ENCODE measurements at regions not wholly inside any gene's neighbourhood (a gene's known extent, or its start where the extent isn't known, plus 50 kb on each side); places are given as distances from the start of the nearest gene placed in this dataset.

DNA sequence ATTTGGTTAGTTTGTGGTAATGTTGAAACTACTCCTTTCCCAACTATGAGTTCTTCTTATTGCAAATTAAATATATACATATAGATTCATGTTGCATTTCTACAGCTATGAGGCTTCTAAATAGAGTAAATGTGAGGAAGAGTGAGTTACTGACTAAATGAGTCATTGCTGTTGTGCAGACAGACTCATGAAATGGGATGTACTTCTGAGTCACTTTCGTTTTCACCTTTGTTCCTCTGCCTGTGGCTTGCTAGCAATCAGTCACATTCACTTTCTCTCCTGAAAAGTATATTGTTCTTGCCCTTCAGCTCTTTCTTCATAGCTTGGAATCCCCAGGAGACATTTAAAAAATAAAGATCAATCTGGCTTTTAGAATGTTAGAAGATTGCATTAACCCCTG lies 295.5 kb upstream of the SMC2 start:
- no peaks in the 10 kb centered on the region for H3K79me2 ChIP-seq (ENCODE audit: insufficient read depth, low read length)
- H3K36me3 ChIP-seq (ENCODE audit: control insufficient read depth in 1 of 2, insufficient read depth in 2 of 2, low read length in 2 of 2): no peaks in the 10 kb centered on the region
- H2AFZ ChIP-seq (ENCODE audit: low read depth, low read length, poor library complexity, severe bottlenecking): no peak overlapping the region
- no peaks in the 10 kb centered on the region for H3K4me1 ChIP-seq (ENCODE audit: control insufficient read depth in 1 of 2, insufficient read depth in 2 of 2, low read length in 2 of 2)
- TF ChIP-seq CEBPB (IDR thresholded peaks at IDR 0.05; ENCODE audit: low read depth) (no peak), RAD21 (IDR thresholded peaks at IDR 0.05; ENCODE audit: low read depth) (no peak), JUND (IDR thresholded peaks at IDR 0.05) (no peak)
- TF ChIP-seq, protein P1, sequence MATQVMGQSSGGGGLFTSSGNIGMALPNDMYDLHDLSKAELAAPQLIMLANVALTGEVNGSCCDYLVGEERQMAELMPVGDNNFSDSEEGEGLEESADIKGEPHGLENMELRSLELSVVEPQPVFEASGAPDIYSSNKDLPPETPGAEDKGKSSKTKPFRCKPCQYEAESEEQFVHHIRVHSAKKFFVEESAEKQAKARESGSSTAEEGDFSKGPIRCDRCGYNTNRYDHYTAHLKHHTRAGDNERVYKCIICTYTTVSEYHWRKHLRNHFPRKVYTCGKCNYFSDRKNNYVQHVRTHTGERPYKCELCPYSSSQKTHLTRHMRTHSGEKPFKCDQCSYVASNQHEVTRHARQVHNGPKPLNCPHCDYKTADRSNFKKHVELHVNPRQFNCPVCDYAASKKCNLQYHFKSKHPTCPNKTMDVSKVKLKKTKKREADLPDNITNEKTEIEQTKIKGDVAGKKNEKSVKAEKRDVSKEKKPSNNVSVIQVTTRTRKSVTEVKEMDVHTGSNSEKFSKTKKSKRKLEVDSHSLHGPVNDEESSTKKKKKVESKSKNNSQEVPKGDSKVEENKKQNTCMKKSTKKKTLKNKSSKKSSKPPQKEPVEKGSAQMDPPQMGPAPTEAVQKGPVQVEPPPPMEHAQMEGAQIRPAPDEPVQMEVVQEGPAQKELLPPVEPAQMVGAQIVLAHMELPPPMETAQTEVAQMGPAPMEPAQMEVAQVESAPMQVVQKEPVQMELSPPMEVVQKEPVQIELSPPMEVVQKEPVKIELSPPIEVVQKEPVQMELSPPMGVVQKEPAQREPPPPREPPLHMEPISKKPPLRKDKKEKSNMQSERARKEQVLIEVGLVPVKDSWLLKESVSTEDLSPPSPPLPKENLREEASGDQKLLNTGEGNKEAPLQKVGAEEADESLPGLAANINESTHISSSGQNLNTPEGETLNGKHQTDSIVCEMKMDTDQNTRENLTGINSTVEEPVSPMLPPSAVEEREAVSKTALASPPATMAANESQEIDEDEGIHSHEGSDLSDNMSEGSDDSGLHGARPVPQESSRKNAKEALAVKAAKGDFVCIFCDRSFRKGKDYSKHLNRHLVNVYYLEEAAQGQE (IDR thresholded peaks at IDR 0.05; ENCODE audit: low read depth): no peak
- H3K9ac ChIP-seq (ENCODE audit: low read length): no peak overlapping the region
- no peak overlapping the region for H3K4me2 ChIP-seq (ENCODE audit: low read length)
- no peak overlapping the region for H3K4me3 ChIP-seq (replicated peaks in 1 of 2; ENCODE audit: low read depth in 1 of 2, low read length in 2 of 2)
- no TSS peak for BruUV-seq (replicated peaks)
- peaks cover 0 to 8% of the 10 kb centered on the region in 2 experiments; a peak in 2 of 4 replicates for H3K9me3 ChIP-seq (ENCODE audit: control insufficient read depth in 1 of 2, insufficient read depth in 1 of 2, low read depth in 1 of 2, low read length in 2 of 2)
- no peaks in the 10 kb centered on the region for H4K20me1 ChIP-seq (ENCODE audit: insufficient read depth)
- ChIA-PET POLR2A (no interaction called here), RAD21 (ENCODE audit: low non-redundant PET in 1 of 2, low total read pairs in 2 of 2, uncharacterized antibody in 2 of 2, unreplicated experiment in 2 of 2) (no interaction called here), CTCF (no interaction called here)
- H3K27me3 ChIP-seq (ENCODE audit: insufficient read depth, low read length): no peaks in the 10 kb centered on the region
- no peak for ATAC-seq
- H3K9me2 ChIP-seq (ENCODE audit: insufficient read depth): no peaks in the 10 kb centered on the region
- intact Hi-C loops (cut with micrococcal nuclease): no loop called here
- H3K27ac ChIP-seq (ENCODE audit: low read depth, low read length): no peak overlapping the region
- no peak for DNase-seq (ENCODE audit: low read depth, low spot score)

DNA sequence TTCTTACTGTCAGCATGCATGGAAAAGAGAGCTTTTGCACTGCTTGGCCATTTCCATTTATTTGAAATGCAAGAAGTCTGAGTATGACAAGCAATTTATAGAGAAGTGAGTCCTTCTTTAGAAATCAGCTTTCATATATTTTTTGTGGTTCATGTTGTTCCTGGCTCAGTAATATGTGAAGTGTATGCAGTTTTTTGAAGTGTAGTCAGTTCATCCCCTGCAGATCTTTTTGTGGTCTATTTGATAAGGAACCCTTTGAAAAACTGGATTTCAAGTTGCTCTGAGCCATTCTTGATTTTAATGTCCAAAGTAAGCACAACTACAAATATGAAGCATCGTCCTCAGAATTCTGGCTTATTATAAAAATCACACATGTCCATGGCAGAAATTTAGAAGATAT lies 294.1 kb upstream of the SMC2 start:
- no peaks in the 10 kb centered on the region for H3K79me2 ChIP-seq (ENCODE audit: insufficient read depth, low read length)
- DNase-seq (ENCODE audit: low read depth, low spot score): no peak
- no peak overlapping the region for H3K27ac ChIP-seq (ENCODE audit: low read depth, low read length)
- no peaks in the 10 kb centered on the region for H3K9me2 ChIP-seq (ENCODE audit: insufficient read depth)
- TF ChIP-seq CEBPB (IDR thresholded peaks at IDR 0.05; ENCODE audit: low read depth): no peak
- TF ChIP-seq EGR1 (IDR thresholded peaks at IDR 0.05; ENCODE audit: low read depth): no peak
- H3K4me1 ChIP-seq (ENCODE audit: control insufficient read depth in 1 of 2, insufficient read depth in 2 of 2, low read length in 2 of 2): no peaks in the 10 kb centered on the region
- CTCF ChIA-PET: no interaction called here
- H2AFZ ChIP-seq (ENCODE audit: low read depth, low read length, poor library complexity, severe bottlenecking): no peak overlapping the region
- no peak for ATAC-seq
- H3K9me3 ChIP-seq (ENCODE audit: control insufficient read depth in 1 of 2, insufficient read depth in 1 of 2, low read depth in 1 of 2, low read length in 2 of 2): peaks cover 0 to 8% of the 10 kb centered on the region in 2 experiments; a peak in 2 of 4 replicates
- POLR2A ChIA-PET: no interaction called here
- intact Hi-C loops (cut with micrococcal nuclease): no loop called here
- RAD21 ChIA-PET (ENCODE audit: low non-redundant PET in 1 of 2, low total read pairs in 2 of 2, uncharacterized antibody in 2 of 2, unreplicated experiment in 2 of 2): no interaction called here
- no peak overlapping the region for H3K4me2 ChIP-seq (ENCODE audit: low read length)
- no TSS peak for BruUV-seq (replicated peaks)
- no peaks in the 10 kb centered on the region for H4K20me1 ChIP-seq (ENCODE audit: insufficient read depth)
- H3K36me3 ChIP-seq (ENCODE audit: control insufficient read depth in 1 of 2, insufficient read depth in 2 of 2, low read length in 2 of 2): no peaks in the 10 kb centered on the region
- H3K4me3 ChIP-seq (replicated peaks in 1 of 2; ENCODE audit: low read depth in 1 of 2, low read length in 2 of 2): no peak overlapping the region
- no peak overlapping the region for H3K9ac ChIP-seq (ENCODE audit: low read length)
- H3K27me3 ChIP-seq (ENCODE audit: insufficient read depth, low read length): no peaks in the 10 kb centered on the region
